ENCODE measurements at regions not wholly inside any gene's neighbourhood (a gene's known extent, or its start where the extent isn't known, plus 50 kb on each side); places are given as distances from the start of the nearest gene placed in this dataset.

DNA sequence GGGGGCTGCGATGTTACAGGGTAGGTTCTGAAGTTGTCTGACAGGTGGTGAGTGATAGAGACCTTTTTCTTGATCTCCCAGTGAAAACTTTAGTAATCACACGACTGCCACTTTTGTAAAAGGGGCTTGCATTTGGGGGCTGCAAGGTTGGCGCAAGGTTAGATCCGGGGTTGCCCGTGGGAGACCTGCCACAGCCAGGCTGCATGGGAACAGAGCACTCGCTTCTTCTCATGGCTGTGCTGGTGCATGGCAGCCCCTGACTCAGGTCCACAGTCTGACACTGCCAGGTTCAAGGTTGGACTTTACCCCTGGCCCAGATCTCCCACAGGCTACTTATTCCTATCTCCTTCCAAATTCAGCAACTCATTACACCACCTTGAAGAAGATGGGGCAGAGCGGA is 1190.4 kb downstream of the UQCRFS1 start:
- no peak overlapping the region for H3K4me3 ChIP-seq (ENCODE audit: low read length)
- no peak for DNase-seq (ENCODE audit: low read depth)
- TF ChIP-seq, protein P1, sequence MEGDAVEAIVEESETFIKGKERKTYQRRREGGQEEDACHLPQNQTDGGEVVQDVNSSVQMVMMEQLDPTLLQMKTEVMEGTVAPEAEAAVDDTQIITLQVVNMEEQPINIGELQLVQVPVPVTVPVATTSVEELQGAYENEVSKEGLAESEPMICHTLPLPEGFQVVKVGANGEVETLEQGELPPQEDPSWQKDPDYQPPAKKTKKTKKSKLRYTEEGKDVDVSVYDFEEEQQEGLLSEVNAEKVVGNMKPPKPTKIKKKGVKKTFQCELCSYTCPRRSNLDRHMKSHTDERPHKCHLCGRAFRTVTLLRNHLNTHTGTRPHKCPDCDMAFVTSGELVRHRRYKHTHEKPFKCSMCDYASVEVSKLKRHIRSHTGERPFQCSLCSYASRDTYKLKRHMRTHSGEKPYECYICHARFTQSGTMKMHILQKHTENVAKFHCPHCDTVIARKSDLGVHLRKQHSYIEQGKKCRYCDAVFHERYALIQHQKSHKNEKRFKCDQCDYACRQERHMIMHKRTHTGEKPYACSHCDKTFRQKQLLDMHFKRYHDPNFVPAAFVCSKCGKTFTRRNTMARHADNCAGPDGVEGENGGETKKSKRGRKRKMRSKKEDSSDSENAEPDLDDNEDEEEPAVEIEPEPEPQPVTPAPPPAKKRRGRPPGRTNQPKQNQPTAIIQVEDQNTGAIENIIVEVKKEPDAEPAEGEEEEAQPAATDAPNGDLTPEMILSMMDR (IDR thresholded peaks at IDR 0.05; ENCODE audit: insufficient read depth, low read depth, low read length, missing control alignments): no peak

DNA sequence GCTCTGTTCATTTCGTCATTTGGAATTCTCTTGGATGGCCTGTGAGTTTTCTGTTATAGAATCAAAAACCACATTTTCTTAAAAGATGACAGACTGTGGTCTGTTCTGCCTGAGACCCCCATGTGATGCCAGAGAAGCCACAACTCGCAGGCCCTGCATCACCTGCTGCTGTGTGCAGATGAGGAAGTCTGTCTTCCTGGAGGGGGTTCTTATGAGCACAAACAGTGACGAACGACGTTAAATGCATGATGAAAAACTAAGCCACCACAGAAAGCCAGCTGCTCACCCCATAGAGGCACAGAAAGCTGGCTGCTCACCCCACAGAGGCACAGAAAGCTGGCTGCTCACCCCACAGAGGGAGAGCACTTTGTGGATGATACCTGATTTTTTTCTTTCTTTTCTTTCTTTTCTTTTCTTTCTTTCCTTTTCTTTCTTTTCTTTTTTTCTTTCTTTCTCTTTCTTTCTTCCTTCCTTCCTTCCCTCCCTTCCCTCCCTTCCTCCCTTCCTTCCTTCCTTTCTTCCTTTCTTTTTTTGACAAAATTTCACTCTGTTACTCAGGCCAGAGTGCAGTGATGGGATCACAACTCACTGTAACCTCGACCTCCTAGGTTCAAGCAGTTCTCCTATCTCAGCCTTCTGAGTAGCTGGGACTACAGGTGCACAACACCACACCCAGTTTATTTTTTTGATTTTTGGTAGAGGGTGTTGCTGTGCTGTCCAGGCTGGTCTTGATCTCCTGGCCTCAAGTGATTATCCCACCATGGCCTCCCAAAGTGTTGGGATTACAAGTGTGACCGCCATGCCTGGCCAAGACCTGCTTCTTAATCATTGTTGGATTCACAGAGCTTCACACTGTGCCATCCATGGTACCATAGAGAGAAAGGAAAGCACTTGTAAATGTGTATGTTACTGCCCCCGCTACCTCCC is 1191.4 kb downstream of the UQCRFS1 start:
- H3K4me3 ChIP-seq (ENCODE audit: low read length): no peak overlapping the region
- DNase-seq (ENCODE audit: low read depth): no peak
- TF ChIP-seq, protein P1 (IDR thresholded peaks at IDR 0.05; ENCODE audit: insufficient read depth, low read depth, low read length, missing control alignments): no peak

- H3K4me3 ChIP-seq (ENCODE audit: low read length): no peak overlapping the region
- TF ChIP-seq, protein P1 (IDR thresholded peaks at IDR 0.05; ENCODE audit: insufficient read depth, low read depth, low read length, missing control alignments): no peak
- no peak for DNase-seq (ENCODE audit: low read depth)
These were observed 1192.2 kb downstream of the UQCRFS1 start for GRCh38 chr19:28020619-28021258.

GRCh38 chr19:28019901-28020300 is 1193.0 kb downstream of the UQCRFS1 start:
- TF ChIP-seq, protein P1 (IDR thresholded peaks at IDR 0.05; ENCODE audit: insufficient read depth, low read depth, low read length, missing control alignments): no peak
- no peak overlapping the region for H3K4me3 ChIP-seq (ENCODE audit: low read length)
- no peak for DNase-seq (ENCODE audit: low read depth)

DNA sequence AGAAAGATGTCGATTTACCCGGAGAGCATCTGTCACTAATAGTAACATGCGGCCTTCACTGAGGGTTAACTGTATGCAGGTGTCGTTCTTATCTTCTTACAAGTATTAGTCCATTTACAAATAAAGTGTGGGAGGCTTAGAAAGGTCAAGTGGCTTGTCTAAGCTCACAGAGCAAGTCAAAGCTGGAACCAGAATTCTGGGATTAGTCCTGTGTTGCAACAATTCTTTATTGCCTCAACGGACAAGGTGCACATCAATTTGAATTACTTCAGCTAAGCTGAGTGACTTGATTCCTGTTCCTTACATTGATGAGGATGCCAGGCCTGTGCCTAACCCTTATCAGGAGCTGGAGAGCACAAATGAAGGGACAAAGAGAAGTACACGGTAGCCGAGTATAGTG is 1193.6 kb downstream of the UQCRFS1 start:
- TF ChIP-seq, protein P1 (IDR thresholded peaks at IDR 0.05; ENCODE audit: insufficient read depth, low read depth, low read length, missing control alignments): no peak
- no peak overlapping the region for H3K4me3 ChIP-seq (ENCODE audit: low read length)
- no peak for DNase-seq (ENCODE audit: low read depth)

GRCh38 chr19:28018499-28018898 is 1194.5 kb downstream of the UQCRFS1 start:
- TF ChIP-seq, protein P1 (IDR thresholded peaks at IDR 0.05; ENCODE audit: insufficient read depth, low read depth, low read length, missing control alignments): no peak
- H3K4me3 ChIP-seq (ENCODE audit: low read length): no peak overlapping the region

More at GRCh38 chr19:28018499-28018898, 1194.5 kb downstream of the UQCRFS1 start:
- no peak for DNase-seq (ENCODE audit: low read depth)

Measured in epithelial cell of esophagus (primary cell).